ENCODE measurements at regions not wholly inside any gene's neighbourhood (a gene's known extent, or its start where the extent isn't known, plus 50 kb on each side); places are given as distances from the start of the nearest gene placed in this dataset.
"Not testable (repeated sequence)": the region's sequence is repeated elsewhere in the genome, so short reads cannot be mapped to it uniquely, and the experiment has no call there.

DNA sequence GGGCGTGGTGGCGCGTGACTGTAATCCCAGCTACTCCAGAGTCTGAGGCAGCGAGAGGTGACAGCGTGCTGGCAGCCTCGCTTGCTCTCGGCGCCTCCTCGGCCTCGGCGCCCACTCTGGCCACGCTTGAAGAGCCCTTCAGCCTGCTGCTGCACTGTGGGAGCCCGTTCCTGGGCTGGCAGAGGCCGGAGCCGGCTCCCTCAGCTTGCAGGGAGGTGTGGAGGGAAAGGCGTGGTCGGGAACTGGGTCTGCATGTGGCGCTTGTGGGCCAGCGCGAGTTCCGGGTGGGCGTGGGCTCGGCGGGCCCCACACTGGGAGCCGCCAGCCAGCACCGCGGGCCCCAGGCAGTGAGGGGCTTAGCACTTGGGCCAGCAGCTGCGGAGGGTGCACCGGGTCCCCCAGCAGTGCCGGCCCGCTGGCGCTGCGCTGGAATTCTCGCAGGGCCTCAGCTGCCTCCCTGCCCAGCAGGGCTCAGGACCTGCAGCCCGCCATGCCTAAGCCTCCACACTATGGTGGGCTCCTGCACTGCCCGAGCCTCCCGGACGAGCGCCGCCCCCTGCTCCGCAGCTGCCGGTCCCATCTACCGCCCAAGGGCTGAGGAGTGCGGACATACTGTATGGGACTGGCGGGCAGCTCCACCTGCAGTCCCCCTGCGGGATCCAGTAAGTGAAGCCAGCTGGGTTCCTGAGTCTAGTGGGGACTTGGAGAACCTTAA, 1093.3 kb upstream of the CDH8 start:
- 93 to 97% (median 95%) methylated on average over 27 to 46 of the region's 46 CpGs for WGBS, 5 donors
- no peaks in the 10 kb centered on the region for H3K36me3 ChIP-seq
- no peak for DNase-seq
- H3K27me3 ChIP-seq, result no peaks in the 10 kb centered on the region
- no peak overlapping the region for H3K4me3 ChIP-seq
- peaks cover 0 to 11% (median 10%) of the 10 kb centered on the region in 4 donors for H3K9me3 ChIP-seq
- TF ChIP-seq EP300 (IDR thresholded peaks at IDR 0.05), result no peak
- TF ChIP-seq, protein P1, sequence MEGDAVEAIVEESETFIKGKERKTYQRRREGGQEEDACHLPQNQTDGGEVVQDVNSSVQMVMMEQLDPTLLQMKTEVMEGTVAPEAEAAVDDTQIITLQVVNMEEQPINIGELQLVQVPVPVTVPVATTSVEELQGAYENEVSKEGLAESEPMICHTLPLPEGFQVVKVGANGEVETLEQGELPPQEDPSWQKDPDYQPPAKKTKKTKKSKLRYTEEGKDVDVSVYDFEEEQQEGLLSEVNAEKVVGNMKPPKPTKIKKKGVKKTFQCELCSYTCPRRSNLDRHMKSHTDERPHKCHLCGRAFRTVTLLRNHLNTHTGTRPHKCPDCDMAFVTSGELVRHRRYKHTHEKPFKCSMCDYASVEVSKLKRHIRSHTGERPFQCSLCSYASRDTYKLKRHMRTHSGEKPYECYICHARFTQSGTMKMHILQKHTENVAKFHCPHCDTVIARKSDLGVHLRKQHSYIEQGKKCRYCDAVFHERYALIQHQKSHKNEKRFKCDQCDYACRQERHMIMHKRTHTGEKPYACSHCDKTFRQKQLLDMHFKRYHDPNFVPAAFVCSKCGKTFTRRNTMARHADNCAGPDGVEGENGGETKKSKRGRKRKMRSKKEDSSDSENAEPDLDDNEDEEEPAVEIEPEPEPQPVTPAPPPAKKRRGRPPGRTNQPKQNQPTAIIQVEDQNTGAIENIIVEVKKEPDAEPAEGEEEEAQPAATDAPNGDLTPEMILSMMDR (IDR thresholded peaks at IDR 0.05), result no peak
- TF ChIP-seq POLR2AphosphoS5 (IDR thresholded peaks at IDR 0.05), result no peak
- TF ChIP-seq POLR2A (IDR thresholded peaks at IDR 0.05), result no peak
- H3K4me1 ChIP-seq, result no peaks in the 10 kb centered on the region
- intact Hi-C loops (cut with DNase I; ENCODE audit: low total_unique reads), result no loop called here
- no peak overlapping the region for H3K27ac ChIP-seq

DNA sequence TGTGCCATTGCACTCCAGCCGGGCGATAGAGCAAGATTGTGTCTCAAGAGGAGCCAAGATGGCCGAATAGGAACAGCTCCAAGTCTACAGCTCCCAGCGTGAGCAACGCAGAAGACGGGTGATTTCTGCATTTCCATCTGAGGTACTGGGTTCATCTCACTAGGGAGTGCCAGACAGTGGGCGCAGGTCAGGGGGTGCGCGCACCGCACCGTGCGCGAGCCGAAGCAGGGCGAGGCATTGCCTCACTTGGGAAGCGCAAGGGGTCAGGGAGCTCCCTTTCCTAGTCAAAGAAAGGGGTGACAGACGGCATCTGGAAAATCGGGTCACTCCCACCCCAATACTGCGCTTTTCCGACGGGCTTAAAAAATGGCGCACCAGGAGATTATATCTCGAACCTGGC, 1083.7 kb upstream of the CDH8 start:
- H3K36me3 ChIP-seq; H3K9me3 ChIP-seq; DNase-seq; H3K27me3 ChIP-seq; H3K4me3 ChIP-seq; H3K4me1 ChIP-seq; intact Hi-C loops (cut with DNase I; ENCODE audit: low total_unique reads); H3K27ac ChIP-seq: not testable (repeated sequence)
- 94 to 97% (median 95%) methylated on average over 21 to 23 of the region's 23 CpGs for WGBS, 5 donors

- H3K27me3 ChIP-seq, result no peaks in the 10 kb centered on the region
- H3K4me3 ChIP-seq, result no peak overlapping the region
- H3K4me1 ChIP-seq, result no peaks in the 10 kb centered on the region
- WGBS, 5 donors, result 80 to 91% (median 86%) methylated on average over 2 of the region's 2 CpGs
- H3K36me3 ChIP-seq, result no peaks in the 10 kb centered on the region
- intact Hi-C loops (cut with DNase I; ENCODE audit: low total_unique reads), result no loop called here
- TF ChIP-seq EP300 (IDR thresholded peaks at IDR 0.05), result no peak
- TF ChIP-seq POLR2A (IDR thresholded peaks at IDR 0.05), result no peak
- TF ChIP-seq, protein P1 (IDR thresholded peaks at IDR 0.05), result no peak
- no peak for TF ChIP-seq POLR2AphosphoS5 (IDR thresholded peaks at IDR 0.05)
- DNase-seq, result no peak
- H3K9me3 ChIP-seq, result no peaks in the 10 kb centered on the region
- no peak overlapping the region for H3K27ac ChIP-seq
These were observed 1063.8 kb upstream of the CDH8 start for GRCh38 chr16:63100082-63100481.

DNA sequence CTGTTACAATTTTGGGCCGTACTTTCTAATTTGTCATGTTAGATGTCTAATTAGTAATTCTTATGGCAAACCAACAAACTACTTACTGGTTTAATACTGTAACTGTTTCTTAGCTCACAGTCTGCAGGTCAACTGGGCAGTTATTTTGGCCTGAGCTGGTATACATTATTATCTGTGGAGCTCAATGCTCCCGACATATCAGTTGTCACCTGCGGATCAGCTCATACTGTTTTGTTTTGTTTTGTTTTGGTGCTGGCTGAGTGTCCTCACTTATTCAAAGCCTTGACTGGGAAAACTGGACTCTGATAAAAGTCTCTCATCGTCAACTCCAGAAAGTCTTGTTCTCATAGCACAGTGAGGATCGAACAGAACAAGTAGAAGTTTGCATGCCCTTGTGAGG, 1060.6 kb upstream of the CDH8 start:
- no peaks in the 10 kb centered on the region for H3K36me3 ChIP-seq
- intact Hi-C loops (cut with DNase I; ENCODE audit: low total_unique reads), result no loop called here
- no peaks in the 10 kb centered on the region for H3K9me3 ChIP-seq
- no peak overlapping the region for H3K27ac ChIP-seq
- TF ChIP-seq POLR2A (IDR thresholded peaks at IDR 0.05) (no peak), POLR2AphosphoS5 (IDR thresholded peaks at IDR 0.05) (no peak), EP300 (IDR thresholded peaks at IDR 0.05) (no peak)
- TF ChIP-seq, protein P1 (IDR thresholded peaks at IDR 0.05), result no peak
- H3K27me3 ChIP-seq, result no peaks in the 10 kb centered on the region
- DNase-seq, result no peak
- WGBS, 5 donors, result 88 to 92% (median 91%) methylated on average over 5 of the region's 5 CpGs
- H3K4me1 ChIP-seq, result no peaks in the 10 kb centered on the region
- no peak overlapping the region for H3K4me3 ChIP-seq

- no peak overlapping the region for H3K27ac ChIP-seq
- no peaks in the 10 kb centered on the region for H3K36me3 ChIP-seq
- DNase-seq, result no peak
- no peaks in the 10 kb centered on the region for H3K27me3 ChIP-seq
- TF ChIP-seq POLR2AphosphoS5 (IDR thresholded peaks at IDR 0.05) (no peak), EP300 (IDR thresholded peaks at IDR 0.05) (no peak), POLR2A (IDR thresholded peaks at IDR 0.05) (no peak)
- TF ChIP-seq, protein P1 (IDR thresholded peaks at IDR 0.05), result no peak
- no peak overlapping the region for H3K4me3 ChIP-seq
- intact Hi-C loops (cut with DNase I; ENCODE audit: low total_unique reads), result no loop called here
- H3K9me3 ChIP-seq, result peaks cover 0 to 3% (median 0%) of the 10 kb centered on the region in 4 donors
- no peaks in the 10 kb centered on the region for H3K4me1 ChIP-seq
These were observed 1056.5 kb upstream of the CDH8 start for GRCh38 chr16:63092736-63093135.

All from stomach (tissue), 8 donors.